A673 (cell line): ENCODE measurements at regions not wholly inside any gene's neighbourhood (a gene's known extent, or its start where the extent isn't known, plus 50 kb on each side); places are given as distances from the start of the nearest gene placed in this dataset.

Source experiments
- CTCF ChIP-seq: fragments of 300-800, 200-600 bp; sonication (generic); conservative IDR thresholded peaks from 2 replicates; pipeline ENCODE4 v1.5.1; 2017; ENCODE audit warnings: low read depth, mild to moderate bottlenecking, antibody characterized with exemption, low read length, moderate library complexity, mixed read lengths
- EZH2 ChIP-seq: fragments of 200-600 bp; sonication (generic); IDR thresholded peaks from 2 replicates; pipeline ENCODE4 v1.6.1; 2017; ENCODE audit warnings: borderline replicate concordance, low read depth, mild to moderate bottlenecking, mixed read lengths, antibody characterized with exemption, low read length; ENCODE audit not compliant: poor library complexity, severe bottlenecking

DNA sequence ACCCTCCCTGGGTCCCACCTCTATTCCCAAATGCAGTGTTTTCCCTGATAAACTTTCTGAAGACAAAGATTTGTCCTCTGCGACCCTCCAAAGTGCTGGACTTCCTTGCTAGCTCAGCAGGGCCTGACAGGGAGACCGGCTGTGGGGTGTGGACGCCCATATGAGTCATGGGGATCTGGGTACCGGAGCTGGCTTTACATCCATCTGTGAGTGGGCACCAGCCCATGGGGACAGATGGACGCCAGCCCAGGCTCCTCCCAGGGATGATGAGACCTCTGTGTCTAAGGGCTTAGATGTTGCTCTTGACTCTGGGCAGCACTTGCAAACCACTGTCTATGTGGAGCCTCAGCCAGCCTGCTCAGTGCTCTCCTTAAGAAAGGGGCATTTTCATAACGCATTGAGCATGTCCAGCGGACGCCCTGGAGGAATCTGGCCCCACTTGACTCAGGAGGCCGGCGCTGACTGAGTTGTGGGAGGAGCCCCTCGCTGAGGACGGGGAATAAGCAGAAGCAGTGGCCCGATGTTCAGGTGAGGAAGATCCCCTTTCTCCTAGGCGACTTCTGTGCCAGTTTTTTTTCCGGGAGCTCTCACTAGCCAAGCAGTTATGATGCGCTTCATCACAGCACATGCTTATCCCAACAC lies 229.4 kb upstream of the MYT1L start:
- TF ChIP-seq CTCF (no peak), EZH2 (no peak)
